Activated naive CD4-positive, alpha-beta T cell treated with anti-CD3 and anti-CD28 coated beads, Interleukin-2, amount 50 U/mL, for 24 hours (primary cell): ENCODE measurements at regions not wholly inside any gene's neighbourhood (a gene's known extent, or its start where the extent isn't known, plus 50 kb on each side); places are given as distances from the start of the nearest gene placed in this dataset.
"Not testable (repeated sequence)": the region's sequence is repeated elsewhere in the genome, so short reads cannot be mapped to it uniquely, and the experiment has no call there.

ENCODE experiments used
- H3K27ac Mint-ChIP-seq: one replicate; pipeline ENCODE4 v1.8.0; 2021; ENCODE audit warnings: mild to moderate bottlenecking, mixed read lengths
- H3K27me3 Mint-ChIP-seq: one replicate; pipeline ENCODE4 v1.8.0; 2021; ENCODE audit warnings: mixed read lengths
- H3K36me3 Mint-ChIP-seq: one replicate; pipeline ENCODE4 v1.8.0; 2021; ENCODE audit warnings: mixed read lengths
- H3K4me1 Mint-ChIP-seq: one replicate; pipeline ENCODE4 v1.8.0; 2021; ENCODE audit warnings: mixed read lengths
- H3K4me3 Mint-ChIP-seq: one replicate; pipeline ENCODE4 v1.8.0; 2021; ENCODE audit warnings: mild to moderate bottlenecking, mixed read lengths
- H3K9me3 Mint-ChIP-seq: one replicate; pipeline ENCODE4 v1.8.0; 2021; ENCODE audit warnings: mixed read lengths

DNA sequence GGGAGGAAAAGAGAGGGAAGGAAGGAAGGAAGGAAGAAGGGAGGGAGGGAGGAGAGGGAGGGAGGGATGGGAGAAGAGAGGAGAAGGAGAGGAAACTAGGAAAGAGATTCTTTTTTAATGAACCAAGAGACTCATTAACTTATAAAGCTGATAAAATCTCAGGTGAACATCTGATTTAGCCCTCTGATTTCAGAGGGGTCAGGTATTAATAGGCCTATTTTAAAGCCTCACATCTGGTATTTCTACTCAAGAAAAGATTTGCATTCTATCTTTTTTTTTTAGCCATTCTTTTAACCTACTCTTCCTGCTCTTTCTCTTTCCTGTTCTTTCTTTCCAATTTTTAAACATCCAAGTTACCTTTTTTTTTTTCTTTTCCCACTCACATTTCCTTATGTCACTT is 103.3 kb upstream of the CPEB2 start:
- Mint-ChIP-seq H3K27me3 (peaks cover 2% of the 10 kb centered on the region), H3K4me1 (no peaks in the 10 kb centered on the region), H3K27ac (no peak overlapping the region)

DNA sequence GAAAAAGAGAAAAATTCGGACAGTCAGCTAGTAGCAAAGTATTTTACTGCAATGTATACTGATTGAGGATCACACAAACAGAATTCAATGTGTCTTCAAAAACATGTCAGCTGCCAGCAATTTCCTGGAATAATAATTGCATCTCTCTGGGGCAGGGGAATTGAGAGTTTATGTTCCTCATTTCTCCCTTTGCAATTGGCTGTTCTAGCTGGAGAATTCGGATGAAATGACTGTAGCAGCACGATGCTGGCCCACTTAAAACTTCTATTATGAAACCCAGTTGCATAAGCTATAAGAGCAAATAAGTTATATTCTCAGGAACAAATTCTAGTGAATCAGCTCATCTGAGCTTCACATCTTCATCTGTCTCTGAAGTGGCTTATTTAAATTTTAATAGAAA is 99.9 kb upstream of the CPEB2 start:
- Mint-ChIP-seq H3K4me1 (no peaks in the 10 kb centered on the region), H3K36me3 (no peaks in the 10 kb centered on the region), H3K9me3 (no peaks in the 10 kb centered on the region), H3K27me3 (peaks cover 2% of the 10 kb centered on the region), H3K27ac (no peak overlapping the region), H3K4me3 (no peak overlapping the region)

More for the DNA sequence above, 103.3 kb upstream of the CPEB2 start:
- no peak overlapping the region for H3K4me3 Mint-ChIP-seq
- H3K36me3 Mint-ChIP-seq = no peaks in the 10 kb centered on the region
- H3K9me3 Mint-ChIP-seq = no peaks in the 10 kb centered on the region

DNA sequence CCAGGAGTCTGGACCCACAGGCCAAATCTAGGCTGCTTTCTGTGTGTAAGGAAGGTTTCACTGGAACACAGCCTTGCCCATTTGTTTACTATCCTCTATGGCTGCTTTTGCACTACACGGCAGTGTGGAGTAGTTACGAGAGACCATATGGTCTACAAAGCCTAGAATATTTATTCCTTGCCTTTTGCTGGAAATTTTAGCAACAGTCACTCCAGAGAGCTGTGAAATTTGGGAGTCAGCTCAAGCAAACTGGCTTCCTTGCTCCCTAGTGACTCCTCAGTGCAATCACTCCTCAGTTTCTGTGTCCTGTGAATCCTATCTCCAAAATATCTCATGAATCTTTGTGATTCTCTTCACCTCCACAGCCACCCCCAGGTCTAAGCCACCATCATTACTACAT is 99.0 kb upstream of the CPEB2 start:
- H3K27ac Mint-ChIP-seq = no peak overlapping the region
- no peak overlapping the region for H3K4me3 Mint-ChIP-seq
- H3K36me3 Mint-ChIP-seq = no peaks in the 10 kb centered on the region
- H3K9me3 Mint-ChIP-seq = no peaks in the 10 kb centered on the region
- H3K27me3 Mint-ChIP-seq = peaks cover 2% of the 10 kb centered on the region
- H3K4me1 Mint-ChIP-seq = no peaks in the 10 kb centered on the region

DNA sequence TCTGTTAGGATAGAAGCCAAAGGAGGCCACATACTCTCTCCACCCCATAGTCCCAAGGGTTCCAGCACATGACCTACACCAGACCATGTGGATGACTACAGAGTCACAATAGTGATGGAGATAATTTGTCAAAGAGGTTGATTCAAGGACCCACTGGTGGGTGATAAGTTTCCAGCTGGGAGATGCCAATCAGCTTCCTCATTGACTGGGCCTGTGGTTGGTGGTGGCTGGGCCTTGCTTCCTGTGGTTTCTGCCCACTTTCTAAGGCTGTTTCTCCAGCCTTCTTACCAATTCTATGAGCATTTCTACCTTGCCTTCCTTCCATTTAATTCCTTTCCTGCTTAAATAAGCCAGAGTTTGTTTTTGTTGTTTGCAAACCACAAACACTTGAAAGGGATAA is 95.5 kb upstream of the CPEB2 start:
- peaks cover 13% of the 10 kb centered on the region for H3K27me3 Mint-ChIP-seq
- H3K36me3 Mint-ChIP-seq = no peaks in the 10 kb centered on the region
- H3K9me3 Mint-ChIP-seq = no peaks in the 10 kb centered on the region
- no peaks in the 10 kb centered on the region for H3K4me1 Mint-ChIP-seq
- no peak overlapping the region for H3K27ac Mint-ChIP-seq
- no peak overlapping the region for H3K4me3 Mint-ChIP-seq

DNA sequence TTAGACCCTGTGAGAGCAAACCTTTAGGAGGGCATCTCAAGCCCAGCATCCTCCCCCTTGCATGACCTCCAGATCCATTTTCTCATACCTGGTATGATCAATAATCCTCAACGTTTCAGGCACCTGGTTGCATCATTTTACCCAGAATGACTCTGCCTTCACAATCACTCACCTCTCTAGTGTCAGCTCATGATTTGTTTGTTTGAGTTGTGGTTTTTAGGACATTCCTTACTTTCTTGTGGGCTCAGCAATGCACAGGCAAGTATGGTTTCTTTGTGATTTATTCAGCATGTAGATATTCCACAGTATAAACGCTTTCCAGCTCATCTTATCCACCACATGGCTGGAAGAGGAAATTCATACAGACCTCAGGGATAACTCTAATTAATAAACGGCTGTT is 93.6 kb upstream of the CPEB2 start:
- H3K27ac Mint-ChIP-seq = no peak overlapping the region
- H3K4me3 Mint-ChIP-seq = no peak overlapping the region
- peaks cover 13% of the 10 kb centered on the region for H3K27me3 Mint-ChIP-seq
- H3K4me1 Mint-ChIP-seq = no peaks in the 10 kb centered on the region
- H3K9me3 Mint-ChIP-seq = no peaks in the 10 kb centered on the region
- no peaks in the 10 kb centered on the region for H3K36me3 Mint-ChIP-seq

DNA sequence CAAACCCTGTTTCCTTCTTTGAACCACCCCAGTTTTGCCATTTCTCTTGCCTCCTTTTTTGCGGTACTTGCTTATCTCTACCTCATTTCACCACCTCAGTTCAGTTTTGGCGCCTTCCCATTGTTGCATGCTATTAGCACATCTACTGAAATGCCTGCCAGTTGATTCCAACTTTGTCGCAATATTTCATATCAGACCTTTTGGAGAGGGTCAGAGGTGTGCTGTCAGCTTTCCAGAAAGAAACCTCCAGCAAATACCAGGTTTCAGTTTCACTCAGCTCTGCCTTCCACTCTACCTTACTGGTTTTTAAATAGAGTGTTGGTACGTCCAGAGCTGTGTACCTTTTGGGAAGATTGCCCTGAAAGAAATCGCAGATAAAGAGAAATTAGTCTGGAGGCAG is 91.9 kb upstream of the CPEB2 start:
- Mint-ChIP-seq H3K4me1 (no peaks in the 10 kb centered on the region), H3K27ac (no peak overlapping the region), H3K36me3 (no peaks in the 10 kb centered on the region), H3K27me3 (peaks cover 16% of the 10 kb centered on the region), H3K4me3 (no peak overlapping the region), H3K9me3 (no peaks in the 10 kb centered on the region)

DNA sequence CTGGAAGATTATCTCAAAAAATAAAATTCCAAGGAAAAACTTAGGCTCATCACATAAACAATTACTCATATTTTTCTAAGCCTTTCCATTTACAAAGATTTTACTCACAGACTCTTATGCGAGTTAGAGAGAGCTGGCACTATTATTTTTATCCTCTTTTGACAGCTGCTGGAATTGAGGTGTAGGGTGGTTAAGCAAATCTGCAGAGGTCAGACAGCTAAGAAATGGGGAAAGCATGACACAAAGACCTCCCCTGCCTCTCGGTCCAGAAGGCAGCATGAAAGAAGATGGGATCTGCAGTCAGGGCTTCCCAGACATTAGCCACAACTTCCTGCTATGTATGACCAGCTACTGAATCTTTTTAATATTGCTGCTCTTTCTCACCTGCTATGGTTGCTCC is 89.9 kb upstream of the CPEB2 start:
- no peaks in the 10 kb centered on the region for H3K9me3 Mint-ChIP-seq
- no peak overlapping the region for H3K27ac Mint-ChIP-seq
- no peaks in the 10 kb centered on the region for H3K36me3 Mint-ChIP-seq
- H3K4me3 Mint-ChIP-seq = no peak overlapping the region
- no peaks in the 10 kb centered on the region for H3K4me1 Mint-ChIP-seq
- peaks cover 19% of the 10 kb centered on the region for H3K27me3 Mint-ChIP-seq

DNA sequence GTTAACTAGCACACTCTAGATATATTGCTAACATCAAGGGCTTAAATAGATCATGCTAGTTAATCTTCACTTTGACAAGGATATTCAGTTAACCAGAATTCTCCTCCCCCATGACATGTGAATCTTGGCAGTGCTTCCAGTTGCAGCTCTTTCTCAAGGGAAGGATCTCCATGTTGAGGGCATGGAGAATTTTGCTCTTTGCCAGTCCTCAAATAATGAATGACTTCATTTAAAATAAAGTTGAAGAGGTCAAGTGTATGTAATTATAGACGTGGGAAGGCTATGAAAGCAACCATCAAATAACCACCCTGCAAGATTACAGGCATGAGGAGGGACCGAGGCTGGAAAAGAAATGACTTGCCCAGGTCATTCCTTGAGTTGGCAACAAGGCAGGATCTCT is 87.3 kb upstream of the CPEB2 start:
- no peak overlapping the region for H3K27ac Mint-ChIP-seq
- no peaks in the 10 kb centered on the region for H3K36me3 Mint-ChIP-seq
- H3K9me3 Mint-ChIP-seq = no peaks in the 10 kb centered on the region
- no peak overlapping the region for H3K4me3 Mint-ChIP-seq
- H3K27me3 Mint-ChIP-seq = peaks cover 13% of the 10 kb centered on the region
- H3K4me1 Mint-ChIP-seq = no peaks in the 10 kb centered on the region

DNA sequence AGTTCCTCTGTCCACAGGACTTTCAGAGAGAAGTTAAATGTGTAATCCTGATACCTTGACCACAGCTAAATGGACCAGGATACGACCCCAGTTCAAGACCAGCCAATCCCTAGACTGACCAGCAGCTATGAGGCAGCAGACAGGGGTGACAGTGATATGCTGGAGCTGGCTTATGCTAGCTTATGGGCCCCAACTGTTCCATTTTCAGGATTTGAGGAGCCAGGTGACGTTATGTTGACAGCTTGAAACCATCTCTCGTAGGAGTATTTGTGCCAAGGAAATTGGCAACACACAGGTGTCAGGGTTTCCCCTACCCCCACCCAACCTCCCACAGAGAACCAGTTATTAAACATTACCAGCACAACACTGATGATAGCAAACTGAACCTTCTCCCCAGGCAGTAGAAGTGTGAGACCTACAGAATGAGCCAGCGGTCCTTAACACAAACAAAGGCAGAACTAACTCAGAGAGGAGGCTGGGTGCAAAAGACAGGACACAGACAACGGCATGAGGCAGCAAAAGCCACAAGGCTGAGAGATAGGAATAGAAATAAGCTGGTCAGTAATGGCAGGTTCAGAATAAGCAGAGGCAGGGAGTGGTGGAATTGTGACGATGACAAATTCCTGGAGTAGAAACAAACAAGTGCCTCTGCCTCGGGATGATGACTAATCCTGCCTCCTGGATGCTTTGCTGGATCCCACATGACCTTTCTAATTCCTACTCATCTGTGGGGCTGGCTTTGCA is 85.6 kb upstream of the CPEB2 start:
- no peak overlapping the region for H3K4me3 Mint-ChIP-seq
- no peak overlapping the region for H3K27ac Mint-ChIP-seq
- H3K4me1 Mint-ChIP-seq = no peaks in the 10 kb centered on the region
- H3K36me3 Mint-ChIP-seq = no peaks in the 10 kb centered on the region
- H3K9me3 Mint-ChIP-seq = no peaks in the 10 kb centered on the region
- peaks cover 7% of the 10 kb centered on the region for H3K27me3 Mint-ChIP-seq

DNA sequence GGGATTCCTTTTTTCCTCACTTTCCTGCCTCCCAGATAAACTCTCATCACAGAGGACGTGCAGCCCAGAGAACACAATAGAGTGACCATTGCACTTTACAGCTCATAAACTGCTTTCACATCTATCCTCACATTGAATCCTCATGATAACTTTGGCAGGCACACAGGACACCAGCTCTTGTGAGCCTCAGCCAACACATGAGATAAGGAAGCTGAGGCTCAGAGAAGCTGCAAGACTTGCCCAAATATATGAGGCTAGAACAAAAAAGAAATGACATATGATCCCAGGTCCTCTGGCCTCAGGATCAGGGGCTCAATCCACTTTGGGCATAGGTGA is 85.0 kb upstream of the CPEB2 start:
- Mint-ChIP-seq H3K9me3 (no peaks in the 10 kb centered on the region), H3K27me3 (peaks cover 7% of the 10 kb centered on the region), H3K36me3 (no peaks in the 10 kb centered on the region), H3K27ac (no peak overlapping the region), H3K4me3 (no peak overlapping the region), H3K4me1 (no peaks in the 10 kb centered on the region)

DNA sequence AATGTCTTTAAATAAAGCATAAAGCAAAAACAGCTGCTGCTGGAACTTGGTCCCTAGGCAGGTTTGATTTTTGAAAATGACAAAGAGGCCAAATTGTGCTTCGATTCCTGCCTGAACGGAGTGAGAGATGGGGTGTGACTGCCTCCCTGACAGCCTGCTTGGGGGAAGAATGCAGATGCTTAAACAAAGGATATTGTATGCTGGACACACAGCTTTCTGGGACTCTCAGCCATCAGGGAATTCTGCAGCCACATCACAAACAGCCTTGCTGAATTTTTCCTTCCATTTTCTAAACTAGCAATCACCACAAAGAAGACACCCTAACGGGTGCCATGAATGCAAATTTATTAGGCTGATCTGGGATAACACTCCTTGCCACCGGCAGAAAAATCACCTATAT is 83.9 kb upstream of the CPEB2 start:
- Mint-ChIP-seq H3K27ac (no peak overlapping the region), H3K9me3 (no peaks in the 10 kb centered on the region), H3K27me3 (peaks cover 7% of the 10 kb centered on the region)

DNA sequence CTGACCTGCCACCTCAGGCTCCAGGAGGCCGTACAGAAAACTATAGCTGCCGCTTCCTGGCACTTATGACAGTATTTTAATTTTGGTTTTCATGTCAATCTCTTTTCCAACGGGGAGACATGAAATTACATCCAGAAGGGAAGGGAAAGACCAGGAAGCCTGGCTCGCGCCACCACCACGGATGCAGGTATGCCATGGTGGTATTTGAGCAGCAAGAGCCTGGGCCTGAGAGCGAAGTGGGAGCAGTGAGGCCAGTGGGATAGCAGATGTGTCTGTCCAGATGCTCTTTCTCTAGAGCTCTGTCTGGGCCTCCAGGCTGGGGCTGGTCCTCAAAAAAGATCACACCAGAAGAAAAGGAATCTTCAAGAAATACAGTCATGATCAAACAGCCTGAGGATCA is 82.5 kb upstream of the CPEB2 start:
- Mint-ChIP-seq H3K4me3 (no peak overlapping the region), H3K9me3 (no peaks in the 10 kb centered on the region), H3K27me3 (peaks cover 7% of the 10 kb centered on the region), H3K4me1 (no peaks in the 10 kb centered on the region), H3K36me3 (no peaks in the 10 kb centered on the region), H3K27ac (no peak overlapping the region)

More for the DNA sequence above, 83.9 kb upstream of the CPEB2 start:
- Mint-ChIP-seq H3K4me1 (no peaks in the 10 kb centered on the region), H3K4me3 (no peak overlapping the region), H3K36me3 (no peaks in the 10 kb centered on the region)

DNA sequence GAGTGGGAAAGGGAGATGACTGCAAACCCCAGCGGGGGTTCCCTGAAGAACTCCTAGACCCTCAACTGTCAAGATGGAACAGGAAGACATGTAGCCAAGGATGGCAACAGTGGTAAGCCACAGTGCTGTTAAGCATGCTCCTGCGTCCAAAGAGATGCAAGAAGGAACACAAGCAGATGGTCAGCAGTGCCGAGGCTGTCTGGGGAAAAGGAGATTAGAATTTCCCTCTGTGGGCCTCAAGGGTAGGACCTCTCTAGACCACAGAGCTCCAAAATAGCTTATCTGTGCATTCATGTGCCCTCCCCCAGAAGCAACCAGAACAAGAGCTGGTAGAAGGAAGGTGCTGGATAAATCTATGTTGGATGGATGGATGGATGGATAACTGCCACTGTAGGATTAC is 82.0 kb upstream of the CPEB2 start:
- no peaks in the 10 kb centered on the region for H3K9me3 Mint-ChIP-seq
- no peaks in the 10 kb centered on the region for H3K4me1 Mint-ChIP-seq
- peaks cover 4% of the 10 kb centered on the region for H3K27me3 Mint-ChIP-seq
- no peak overlapping the region for H3K4me3 Mint-ChIP-seq
- no peak overlapping the region for H3K27ac Mint-ChIP-seq
- H3K36me3 Mint-ChIP-seq = no peaks in the 10 kb centered on the region

DNA sequence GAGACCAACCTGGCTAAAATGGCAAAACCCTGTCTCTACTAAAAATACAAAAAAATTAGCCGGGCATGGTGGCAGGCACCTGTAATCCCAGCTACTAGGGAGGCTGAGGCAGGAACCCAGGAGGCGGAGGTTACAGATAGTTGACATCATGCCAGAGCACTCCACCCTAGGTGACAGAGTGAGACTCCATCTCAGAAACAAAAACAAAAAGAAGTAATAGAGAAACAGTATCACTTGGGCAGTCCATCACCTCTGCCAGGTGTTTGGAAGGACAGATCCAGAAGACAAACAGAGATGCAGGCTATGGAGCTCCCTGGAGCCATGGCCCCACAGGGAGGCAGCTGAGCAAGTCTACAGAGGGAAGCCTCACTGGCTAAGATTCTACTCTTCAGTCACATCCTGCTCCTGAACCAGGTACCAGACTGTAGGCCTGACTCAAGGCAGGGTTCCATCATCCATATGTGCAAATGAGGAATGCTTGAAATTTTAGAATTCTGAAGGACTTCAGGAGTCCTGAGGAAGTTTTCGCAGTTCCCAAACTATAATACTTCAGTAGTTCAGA is 81.4 kb upstream of the CPEB2 start:
- Mint-ChIP-seq H3K4me1 (no peaks in the 10 kb centered on the region), H3K4me3 (no peak overlapping the region), H3K27ac (no peak overlapping the region), H3K36me3 (no peaks in the 10 kb centered on the region), H3K27me3 (peaks cover 3% of the 10 kb centered on the region), H3K9me3 (no peaks in the 10 kb centered on the region)

DNA sequence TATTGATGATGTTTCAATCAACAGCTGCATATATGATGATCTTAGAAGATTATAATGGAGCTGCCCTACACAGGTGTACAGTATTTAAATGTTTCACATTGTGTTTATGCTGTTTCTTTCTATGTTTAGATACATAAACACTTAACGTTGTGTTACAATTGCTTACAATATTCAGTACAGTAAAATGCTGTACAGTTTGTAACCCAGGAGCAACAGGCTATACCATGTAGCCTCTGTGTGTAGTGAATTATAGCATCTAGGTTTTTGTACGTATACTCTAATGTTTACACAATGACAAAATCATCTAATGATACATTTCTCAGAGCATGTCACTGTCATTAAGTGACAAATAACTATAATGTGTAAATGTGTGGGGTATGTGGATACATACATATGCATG is 80.5 kb upstream of the CPEB2 start:
- not testable (repeated sequence) for H3K4me3 Mint-ChIP-seq, H3K36me3 Mint-ChIP-seq, H3K4me1 Mint-ChIP-seq, H3K27ac Mint-ChIP-seq, H3K27me3 Mint-ChIP-seq, H3K9me3 Mint-ChIP-seq

DNA sequence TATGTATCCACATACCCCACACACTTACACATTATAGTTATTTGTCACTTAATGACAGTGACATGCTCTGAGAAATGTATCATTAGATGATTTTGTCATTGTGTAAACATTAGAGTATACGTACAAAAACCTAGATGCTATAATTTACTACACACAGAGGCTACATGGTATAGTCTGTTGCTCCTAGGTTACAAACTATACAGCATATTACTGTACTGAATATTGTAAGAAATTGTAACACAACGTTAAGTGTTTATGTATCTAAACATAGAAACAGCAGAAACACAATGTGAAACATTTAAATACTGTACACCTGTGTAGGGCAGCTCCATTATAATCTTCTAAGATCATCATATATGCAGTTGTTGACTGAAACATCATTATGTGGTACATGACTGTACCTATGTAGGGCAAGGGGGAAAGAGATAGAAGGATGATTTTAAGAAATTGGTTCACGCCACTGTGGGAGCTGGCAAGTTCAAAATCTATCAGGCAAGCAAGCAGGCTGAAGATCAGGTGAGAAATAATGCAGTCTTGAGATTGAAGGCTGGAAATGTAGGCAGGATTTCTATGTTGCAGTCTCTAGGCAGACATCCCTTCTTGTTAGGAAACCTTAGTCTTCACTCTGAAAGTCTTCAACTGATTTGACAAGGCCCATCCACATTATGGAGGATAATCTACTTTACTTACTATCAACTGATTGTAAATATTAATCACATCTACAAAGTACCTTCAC is 78.0 kb upstream of the CPEB2 start:
- H3K27ac Mint-ChIP-seq = no peak overlapping the region
- H3K4me3 Mint-ChIP-seq = no peak overlapping the region
- H3K36me3 Mint-ChIP-seq = no peaks in the 10 kb centered on the region
- no peaks in the 10 kb centered on the region for H3K4me1 Mint-ChIP-seq
- H3K9me3 Mint-ChIP-seq = no peaks in the 10 kb centered on the region
- no peaks in the 10 kb centered on the region for H3K27me3 Mint-ChIP-seq
